Upper lobe of left lung (tissue), 4 donors: ENCODE measurements at regions not wholly inside any gene's neighbourhood (a gene's known extent, or its start where the extent isn't known, plus 50 kb on each side); places are given as distances from the start of the nearest gene placed in this dataset.

Experiments used
- CTCF ChIP-seq, 6 experiments: fragments of 450-650 bp in 4 of 6; fragments of 200-600 bp in 2 of 6; sonication (generic) in 2 of 6; IDR thresholded peaks; one replicate each; pipeline ENCODE4 v1.5.1; 2016 to 2019; ENCODE audit warnings: antibody characterized with exemption in 6 of 6
- EP300 ChIP-seq, 4 donors: sonication (generic); formaldehyde crosslinking; IDR thresholded peaks; one replicate each; pipeline ENCODE4 v1.5.1; 2017; ENCODE audit warnings: antibody characterized with exemption in 4 of 4, control low read depth in 2 of 4

DNA sequence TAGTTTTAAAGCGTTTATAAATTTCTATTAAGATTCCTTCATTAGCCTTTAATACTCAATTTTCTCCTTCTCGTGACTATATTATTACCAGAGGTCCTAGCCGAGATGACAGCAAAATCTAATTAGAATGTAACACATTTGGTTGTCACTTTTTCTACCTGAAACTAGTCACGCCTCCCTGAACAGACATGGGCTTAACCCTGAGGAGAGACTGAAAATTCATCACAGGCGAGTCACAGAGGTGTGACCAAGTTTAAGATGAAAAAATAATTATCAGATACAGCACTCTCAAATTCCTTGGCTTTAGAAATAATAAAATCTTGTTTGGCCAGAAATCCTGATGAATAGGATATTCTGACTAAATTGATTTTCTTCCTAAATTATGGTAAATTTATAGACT is 834.4 kb upstream of the SLC39A10 start:
- TF ChIP-seq EP300 (IDR thresholded peaks at IDR 0.05) = no peak
- TF ChIP-seq CTCF (IDR thresholded peaks at IDR 0.05) = no peak
